ENCODE measurements at regions not wholly inside any gene's neighbourhood (a gene's known extent, or its start where the extent isn't known, plus 50 kb on each side); places are given as distances from the start of the nearest gene placed in this dataset.

DNA sequence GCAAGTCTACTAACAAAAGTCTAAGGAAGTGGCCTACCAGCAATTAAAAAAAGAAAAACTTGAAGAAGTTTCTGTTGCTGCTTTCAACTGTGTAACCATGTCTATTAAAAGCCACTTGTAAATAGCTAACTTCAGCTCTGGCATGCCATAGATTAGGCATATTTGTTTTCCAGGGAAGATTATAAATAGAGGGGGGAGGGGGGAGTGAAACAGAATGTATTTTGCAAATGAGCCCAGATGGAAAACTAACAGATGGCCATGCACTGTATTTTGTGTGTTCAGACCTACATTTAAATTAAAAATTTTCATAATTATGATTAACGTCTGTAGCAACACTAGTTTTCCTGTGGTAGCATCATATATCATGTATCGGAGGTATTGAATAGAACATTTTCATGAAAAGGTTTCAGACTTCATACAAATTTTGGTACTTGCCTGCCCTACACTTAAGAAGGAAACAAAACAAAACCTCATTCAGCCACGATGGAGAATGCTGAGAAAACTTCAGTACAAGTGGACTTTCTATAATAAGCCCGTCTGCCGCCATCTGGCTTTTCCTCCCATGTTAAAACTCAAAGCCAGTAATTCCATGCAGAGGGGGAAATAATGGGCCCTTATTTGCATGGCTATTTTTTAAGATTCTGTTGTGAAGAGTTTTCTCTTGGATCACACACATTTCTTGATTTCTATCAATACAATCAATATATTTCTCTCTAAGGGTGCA, 220.4 kb upstream of the SMARCA2 start:
- Histone ChIP-seq H3K36me3 (replicated peaks; ENCODE audit: insufficient read depth, low read depth) (no peaks in the 10 kb centered on the region), H3K9me3 (ENCODE audit: low read depth) (no peaks in the 10 kb centered on the region), H3K4me3 (no peak overlapping the region), H3K4me2 (no peak overlapping the region), H2AFZ (no peak overlapping the region), H3K27ac (no peak overlapping the region), H3K79me2 (no peaks in the 10 kb centered on the region), H4K20me1 (ENCODE audit: insufficient read depth, poor library complexity, severe bottlenecking) (no peaks in the 10 kb centered on the region), H3K9me2 (replicated peaks; ENCODE audit: insufficient read depth) (no peaks in the 10 kb centered on the region), H3K27me3 (no peaks in the 10 kb centered on the region), H3K4me1 (ENCODE audit: insufficient read depth) (no peaks in the 10 kb centered on the region)
- 83% methylated on average over 5 of the region's 5 CpGs for WGBS (ENCODE audit: low lambda C conversion rate, missing lambda C conversion rate)
- TF ChIP-seq EZH2 (IDR thresholded peaks at IDR 0.05; ENCODE audit: borderline replicate concordance) (no peak), EZH2phosphoT487 (IDR thresholded peaks at IDR 0.05; ENCODE audit: low read depth, severe bottlenecking, unreplicated experiment) (no peak)
- TF ChIP-seq, protein P1, sequence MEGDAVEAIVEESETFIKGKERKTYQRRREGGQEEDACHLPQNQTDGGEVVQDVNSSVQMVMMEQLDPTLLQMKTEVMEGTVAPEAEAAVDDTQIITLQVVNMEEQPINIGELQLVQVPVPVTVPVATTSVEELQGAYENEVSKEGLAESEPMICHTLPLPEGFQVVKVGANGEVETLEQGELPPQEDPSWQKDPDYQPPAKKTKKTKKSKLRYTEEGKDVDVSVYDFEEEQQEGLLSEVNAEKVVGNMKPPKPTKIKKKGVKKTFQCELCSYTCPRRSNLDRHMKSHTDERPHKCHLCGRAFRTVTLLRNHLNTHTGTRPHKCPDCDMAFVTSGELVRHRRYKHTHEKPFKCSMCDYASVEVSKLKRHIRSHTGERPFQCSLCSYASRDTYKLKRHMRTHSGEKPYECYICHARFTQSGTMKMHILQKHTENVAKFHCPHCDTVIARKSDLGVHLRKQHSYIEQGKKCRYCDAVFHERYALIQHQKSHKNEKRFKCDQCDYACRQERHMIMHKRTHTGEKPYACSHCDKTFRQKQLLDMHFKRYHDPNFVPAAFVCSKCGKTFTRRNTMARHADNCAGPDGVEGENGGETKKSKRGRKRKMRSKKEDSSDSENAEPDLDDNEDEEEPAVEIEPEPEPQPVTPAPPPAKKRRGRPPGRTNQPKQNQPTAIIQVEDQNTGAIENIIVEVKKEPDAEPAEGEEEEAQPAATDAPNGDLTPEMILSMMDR (IDR thresholded peaks at IDR 0.05; ENCODE audit: poor library complexity): no peak
- no peak for DNase-seq (ENCODE audit: low spot score)

- Histone ChIP-seq H3K79me2 (no peaks in the 10 kb centered on the region), H3K4me3 (no peak overlapping the region), H3K4me1 (ENCODE audit: insufficient read depth) (no peaks in the 10 kb centered on the region), H3K36me3 (replicated peaks; ENCODE audit: insufficient read depth, low read depth) (no peaks in the 10 kb centered on the region), H3K9me2 (replicated peaks; ENCODE audit: insufficient read depth) (no peaks in the 10 kb centered on the region), H3K4me2 (no peak overlapping the region), H3K9me3 (ENCODE audit: low read depth) (no peaks in the 10 kb centered on the region), H3K27me3 (no peaks in the 10 kb centered on the region), H2AFZ (no peak overlapping the region), H4K20me1 (ENCODE audit: insufficient read depth, poor library complexity, severe bottlenecking) (no peaks in the 10 kb centered on the region), H3K27ac (no peak overlapping the region)
- no peak for DNase-seq (ENCODE audit: low spot score)
- TF ChIP-seq EZH2 (IDR thresholded peaks at IDR 0.05; ENCODE audit: borderline replicate concordance): no peak
- TF ChIP-seq, protein P1 (IDR thresholded peaks at IDR 0.05; ENCODE audit: poor library complexity): no peak
- no peak for TF ChIP-seq EZH2phosphoT487 (IDR thresholded peaks at IDR 0.05; ENCODE audit: low read depth, severe bottlenecking, unreplicated experiment)
- 84% methylated on average over 4 of the region's 4 CpGs for WGBS (ENCODE audit: low lambda C conversion rate, missing lambda C conversion rate)
These were observed 210.8 kb upstream of the SMARCA2 start for GRCh38 chr9:1804128-1804865.

DNA sequence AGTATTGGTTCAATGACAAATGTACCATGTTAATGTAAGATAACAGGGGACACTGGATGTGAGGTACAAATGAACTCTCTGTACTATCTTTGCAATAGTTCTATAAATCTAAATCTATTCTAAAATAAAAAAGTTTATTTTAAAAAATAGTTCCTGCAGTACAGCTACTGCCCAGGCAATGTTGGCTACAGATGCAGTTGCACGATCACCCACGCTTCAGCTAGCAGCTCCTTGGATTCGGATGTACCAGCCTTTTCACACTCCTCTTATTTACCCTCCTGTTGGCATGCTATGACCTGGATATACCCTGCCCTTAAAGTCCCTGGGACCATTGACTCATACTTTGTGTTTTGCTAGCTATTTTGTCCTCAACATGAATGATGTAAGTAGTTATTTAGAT, 185.4 kb upstream of the SMARCA2 start:
- DNase-seq (ENCODE audit: low spot score): no peak
- no peak overlapping the region for H3K4me3 ChIP-seq
- H3K27ac ChIP-seq: no peak overlapping the region
- H3K4me1 ChIP-seq (ENCODE audit: insufficient read depth): no peaks in the 10 kb centered on the region
- H3K36me3 ChIP-seq (replicated peaks; ENCODE audit: insufficient read depth, low read depth): no peaks in the 10 kb centered on the region
- no peaks in the 10 kb centered on the region for H3K9me3 ChIP-seq (ENCODE audit: low read depth)
- no peak overlapping the region for H2AFZ ChIP-seq
- H3K27me3 ChIP-seq: no peaks in the 10 kb centered on the region
- no peaks in the 10 kb centered on the region for H4K20me1 ChIP-seq (ENCODE audit: insufficient read depth, poor library complexity, severe bottlenecking)
- H3K4me2 ChIP-seq: no peak overlapping the region
- no peaks in the 10 kb centered on the region for H3K79me2 ChIP-seq
- 90% methylated on average over 3 of the region's 3 CpGs for WGBS (ENCODE audit: low lambda C conversion rate, missing lambda C conversion rate)
- no peak for TF ChIP-seq EZH2 (IDR thresholded peaks at IDR 0.05; ENCODE audit: borderline replicate concordance)
- TF ChIP-seq, protein P1 (IDR thresholded peaks at IDR 0.05; ENCODE audit: poor library complexity): no peak
- TF ChIP-seq EZH2phosphoT487 (IDR thresholded peaks at IDR 0.05; ENCODE audit: low read depth, severe bottlenecking, unreplicated experiment): no peak
- H3K9me2 ChIP-seq (replicated peaks; ENCODE audit: insufficient read depth): no peaks in the 10 kb centered on the region

Measured in hepatocyte (in vitro differentiated cells).